ENCODE measurements at regions not wholly inside any gene's neighbourhood (a gene's known extent, or its start where the extent isn't known, plus 50 kb on each side); places are given as distances from the start of the nearest gene placed in this dataset.

DNA sequence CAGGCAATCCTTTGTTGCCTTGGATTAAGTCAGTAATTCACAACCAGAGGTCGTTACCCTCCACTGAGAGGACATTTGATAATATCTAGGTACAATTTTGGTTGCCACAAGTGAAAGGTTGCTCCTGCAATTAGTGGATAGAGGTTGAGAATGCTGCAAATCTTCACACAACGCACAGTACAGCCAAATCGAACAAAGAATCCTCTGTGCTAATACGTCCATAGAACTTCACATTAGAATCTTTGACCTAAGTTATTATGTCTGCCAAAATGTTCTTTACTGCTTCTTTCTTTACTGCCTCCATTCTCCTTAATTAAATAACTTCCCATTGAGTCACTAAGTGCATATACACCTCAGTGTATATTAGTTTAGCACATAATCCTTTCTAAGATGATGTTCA, 879.5 kb downstream of the TRIB2 start:
- no peak for DNase-seq (ENCODE audit: low read depth in 2 of 2)
- Histone ChIP-seq H3K9ac (ENCODE audit: insufficient read depth, low read length) (no peak overlapping the region), H2AFZ (ENCODE audit: low read length) (no peak overlapping the region), H3K36me3 (ENCODE audit: control insufficient read depth, insufficient read depth, low read length) (no peaks in the 10 kb centered on the region), H3K27ac (ENCODE audit: insufficient read depth, low read length) (no peak overlapping the region), H3K4me3 (replicated peaks in 1 of 4; ENCODE audit: control extremely low read depth in 1 of 4, insufficient read depth in 1 of 4, low read depth in 3 of 4, low read length in 4 of 4) (no peak overlapping the region), H3K79me2 (ENCODE audit: control insufficient read depth, insufficient read depth, low read length) (no peaks in the 10 kb centered on the region), H3K9me3 (ENCODE audit: control insufficient read depth, insufficient read depth, low read depth, low read length) (no peaks in the 10 kb centered on the region), H4K20me1 (ENCODE audit: control insufficient read depth, extremely low read depth, insufficient read depth, low read length) (no peaks in the 10 kb centered on the region), H3K27me3 (ENCODE audit: control insufficient read depth, insufficient read depth, low read length) (no peaks in the 10 kb centered on the region), H3K4me1 (ENCODE audit: control insufficient read depth, extremely low read depth, insufficient read depth, low read length) (no peaks in the 10 kb centered on the region), H3K4me2 (ENCODE audit: extremely low read depth, insufficient read depth, low read length) (no peak overlapping the region)
- TF ChIP-seq EZH2 (IDR thresholded peaks at IDR 0.05; ENCODE audit: low read length, missing control alignments) (no peak), CTCF (conservative IDR thresholded peaks at IDR 0.05 in 1 of 2, IDR thresholded peaks at IDR 0.05 in 1 of 2; ENCODE audit: low read depth in 1 of 2, low read length in 2 of 2) (no peak)

- Histone ChIP-seq H2AFZ (ENCODE audit: low read length) (no peak overlapping the region), H3K79me2 (ENCODE audit: control insufficient read depth, insufficient read depth, low read length) (no peaks in the 10 kb centered on the region), H3K27ac (ENCODE audit: insufficient read depth, low read length) (no peak overlapping the region), H4K20me1 (ENCODE audit: control insufficient read depth, extremely low read depth, insufficient read depth, low read length) (no peaks in the 10 kb centered on the region), H3K27me3 (ENCODE audit: control insufficient read depth, insufficient read depth, low read length) (no peaks in the 10 kb centered on the region), H3K36me3 (ENCODE audit: control insufficient read depth, insufficient read depth, low read length) (no peaks in the 10 kb centered on the region), H3K4me2 (ENCODE audit: extremely low read depth, insufficient read depth, low read length) (no peak overlapping the region), H3K9ac (ENCODE audit: insufficient read depth, low read length) (no peak overlapping the region), H3K4me3 (replicated peaks in 1 of 4; ENCODE audit: control extremely low read depth in 1 of 4, insufficient read depth in 1 of 4, low read depth in 3 of 4, low read length in 4 of 4) (no peak overlapping the region), H3K9me3 (ENCODE audit: control insufficient read depth, insufficient read depth, low read depth, low read length) (no peaks in the 10 kb centered on the region), H3K4me1 (ENCODE audit: control insufficient read depth, extremely low read depth, insufficient read depth, low read length) (no peaks in the 10 kb centered on the region)
- peak in 1 of 2 donors; percentile 19 for DNase-seq (ENCODE audit: low read depth in 2 of 2)
- TF ChIP-seq CTCF (conservative IDR thresholded peaks at IDR 0.05 in 1 of 2, IDR thresholded peaks at IDR 0.05 in 1 of 2; ENCODE audit: low read depth in 1 of 2, low read length in 2 of 2) = no peak
- no peak for TF ChIP-seq EZH2 (IDR thresholded peaks at IDR 0.05; ENCODE audit: low read length, missing control alignments)
Observed at GRCh38 chr2:13597176-13597575, 880.4 kb downstream of the TRIB2 start.

- no peak overlapping the region for H3K27ac ChIP-seq (ENCODE audit: insufficient read depth, low read length)
- DNase-seq (ENCODE audit: low read depth in 2 of 2) = no peak
- no peaks in the 10 kb centered on the region for H3K79me2 ChIP-seq (ENCODE audit: control insufficient read depth, insufficient read depth, low read length)
- no peak overlapping the region for H3K9ac ChIP-seq (ENCODE audit: insufficient read depth, low read length)
- no peaks in the 10 kb centered on the region for H3K4me1 ChIP-seq (ENCODE audit: control insufficient read depth, extremely low read depth, insufficient read depth, low read length)
- no peaks in the 10 kb centered on the region for H3K27me3 ChIP-seq (ENCODE audit: control insufficient read depth, insufficient read depth, low read length)
- TF ChIP-seq CTCF (conservative IDR thresholded peaks at IDR 0.05 in 1 of 2, IDR thresholded peaks at IDR 0.05 in 1 of 2; ENCODE audit: low read depth in 1 of 2, low read length in 2 of 2) (no peak), EZH2 (IDR thresholded peaks at IDR 0.05; ENCODE audit: low read length, missing control alignments) (no peak)
- no peaks in the 10 kb centered on the region for H4K20me1 ChIP-seq (ENCODE audit: control insufficient read depth, extremely low read depth, insufficient read depth, low read length)
- H3K4me3 ChIP-seq (replicated peaks in 1 of 4; ENCODE audit: control extremely low read depth in 1 of 4, insufficient read depth in 1 of 4, low read depth in 3 of 4, low read length in 4 of 4) = no peak overlapping the region
- no peaks in the 10 kb centered on the region for H3K9me3 ChIP-seq (ENCODE audit: control insufficient read depth, insufficient read depth, low read depth, low read length)
- no peaks in the 10 kb centered on the region for H3K36me3 ChIP-seq (ENCODE audit: control insufficient read depth, insufficient read depth, low read length)
- no peak overlapping the region for H3K4me2 ChIP-seq (ENCODE audit: extremely low read depth, insufficient read depth, low read length)
- no peak overlapping the region for H2AFZ ChIP-seq (ENCODE audit: low read length)
Observed at GRCh38 chr2:13601506-13601905, 884.8 kb downstream of the TRIB2 start.
